Spinal cord (tissue), 9 donors: ENCODE measurements at regions not wholly inside any gene's neighbourhood (a gene's known extent, or its start where the extent isn't known, plus 50 kb on each side); places are given as distances from the start of the nearest gene placed in this dataset.

Experiments used
- DNase-seq, 6 donors: peaks; one replicate each; pipeline versions ENCODE4 v3.0.0 to v3.0.0-alpha.2; 2013 to 2015; ENCODE audit warnings: low spot score in 6 of 6, low read depth in 4 of 6
- H3K27ac ChIP-seq: one replicate; pipeline ENCODE4 v1.5.1; 2013; ENCODE audit warnings: low read depth, low read length, control low read depth
- H3K27me3 ChIP-seq: one replicate; pipeline ENCODE4 v1.6.1; 2013; ENCODE audit warnings: low read length; ENCODE audit not compliant: control insufficient read depth, insufficient read depth
- H3K36me3 ChIP-seq: one replicate; pipeline ENCODE4 v1.6.1; 2013; ENCODE audit warnings: low read length; ENCODE audit not compliant: control insufficient read depth, insufficient read depth
- H3K4me1 ChIP-seq: one replicate; pipeline ENCODE4 v1.6.1; 2013; ENCODE audit warnings: low read length; ENCODE audit not compliant: control insufficient read depth, insufficient read depth
- H3K4me3 ChIP-seq: one replicate; pipeline ENCODE4 v1.5.1; 2013; ENCODE audit warnings: low read depth, low read length, control low read depth
- H3K9me3 ChIP-seq: one replicate; pipeline ENCODE4 v1.6.1; 2013; ENCODE audit warnings: low read length; ENCODE audit not compliant: control insufficient read depth, insufficient read depth
- WGBS: methylation state at CpG from one replicate; pipeline ENCODE4 v1.1.5; 2013; ENCODE audit warnings: missing lambda C conversion rate; ENCODE audit not compliant: insufficient coverage; 5-methylcytosine and 5-hydroxymethylcytosine counted together
- donor health status: healthy.

DNA sequence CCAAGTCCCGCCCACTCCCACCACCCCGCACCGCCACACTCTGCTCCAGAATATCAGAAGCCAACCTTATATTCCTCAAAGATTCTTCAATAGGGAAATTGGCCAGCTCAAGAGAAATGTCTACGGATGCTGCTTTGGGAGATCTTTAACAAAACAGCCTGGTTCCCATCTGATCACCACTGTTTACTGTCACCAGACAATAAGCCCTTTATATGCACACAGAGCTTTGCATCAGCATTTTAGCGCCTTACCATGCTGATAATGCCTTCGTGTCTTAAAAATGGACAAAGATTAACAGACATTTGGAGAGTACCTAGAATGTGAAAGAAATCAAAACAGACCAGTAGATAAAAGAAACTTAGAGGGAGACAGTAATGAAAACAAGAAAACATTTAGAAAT lies 141.7 kb upstream of the SYT6 start:
- 70% methylated on average over 2 of the region's 6 CpGs for whole genome bisulfite sequencing
- Histone ChIP-seq H3K27me3 (no peaks in the 10 kb centered on the region), H3K36me3 (no peaks in the 10 kb centered on the region), H3K9me3 (no peaks in the 10 kb centered on the region), H3K4me3 (no peak overlapping the region), H3K4me1 (peaks cover 4% of the 10 kb centered on the region), H3K27ac (no peak overlapping the region)
- no peak for DNase-seq

DNA sequence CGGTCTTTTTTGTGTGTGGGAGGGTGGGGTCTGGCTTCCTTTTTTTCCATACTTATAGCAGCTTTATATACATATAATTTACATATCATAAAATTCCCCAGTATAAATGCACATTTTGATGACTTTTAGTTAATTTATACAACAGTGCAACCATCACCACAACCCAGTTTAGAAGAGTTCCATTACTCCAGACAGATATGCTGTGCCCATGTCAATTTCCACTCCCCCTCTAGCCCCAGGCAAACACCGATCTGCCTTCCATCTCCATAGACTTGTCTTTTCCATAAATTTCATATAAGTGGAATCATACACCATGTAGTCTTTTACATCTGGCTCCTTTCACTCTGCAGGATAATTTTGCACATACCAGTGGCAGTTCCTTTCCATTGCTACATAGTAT lies 139.2 kb upstream of the SYT6 start:
- WGBS, result 100% methylated on average over 1 of the region's 2 CpGs
- H3K36me3 ChIP-seq, result no peaks in the 10 kb centered on the region
- H3K4me3 ChIP-seq, result no peak overlapping the region
- H3K4me1 ChIP-seq, result no peaks in the 10 kb centered on the region
- no peaks in the 10 kb centered on the region for H3K9me3 ChIP-seq
- no peak overlapping the region for H3K27ac ChIP-seq
- no peaks in the 10 kb centered on the region for H3K27me3 ChIP-seq
- DNase-seq, result no peak

DNA sequence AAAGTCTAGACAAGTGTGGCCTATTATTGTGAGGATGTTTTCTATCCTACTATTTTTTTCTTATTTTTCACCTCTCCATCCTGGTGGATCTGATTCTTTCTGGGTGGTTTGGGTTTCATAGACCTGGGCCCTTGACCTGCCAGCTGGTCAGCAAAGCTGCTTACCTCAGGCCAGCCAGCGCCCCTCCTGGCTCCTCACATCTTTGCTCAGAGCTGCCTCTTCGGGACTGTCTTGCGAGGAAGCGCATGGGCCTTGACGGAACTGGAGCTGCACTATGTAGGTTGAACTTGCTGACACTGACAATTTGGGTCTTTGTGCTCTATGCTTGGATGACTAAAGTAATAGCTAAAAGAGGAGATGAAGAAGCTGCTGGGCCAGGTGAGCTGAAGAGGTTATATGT lies 138.5 kb upstream of the SYT6 start:
- Histone ChIP-seq H3K27ac (no peak overlapping the region), H3K36me3 (no peaks in the 10 kb centered on the region), H3K9me3 (no peaks in the 10 kb centered on the region), H3K4me1 (no peaks in the 10 kb centered on the region), H3K27me3 (no peaks in the 10 kb centered on the region), H3K4me3 (no peak overlapping the region)
- 89% methylated on average over 5 of the region's 5 CpGs for WGBS
- no peak for DNase-seq

DNA sequence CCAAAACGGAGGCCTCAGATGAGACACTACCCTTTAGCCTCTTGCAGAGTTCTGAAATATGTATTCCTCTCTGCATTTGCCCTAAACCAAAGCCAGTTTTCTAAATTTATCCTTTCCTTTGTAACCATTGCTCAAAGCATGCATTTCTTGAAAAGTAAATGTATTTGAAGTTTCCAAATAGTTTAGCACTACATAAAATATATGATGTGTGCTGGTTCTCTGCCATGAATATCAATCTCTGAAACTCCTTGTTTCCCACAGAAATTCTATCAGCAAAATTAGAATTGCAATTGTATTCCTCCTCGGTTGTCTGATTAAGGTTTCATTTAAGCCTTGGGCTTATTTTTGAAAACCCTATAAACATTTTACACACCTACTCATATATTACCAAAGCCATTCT lies 137.1 kb upstream of the SYT6 start:
- Histone ChIP-seq H3K27me3 (no peaks in the 10 kb centered on the region), H3K9me3 (no peaks in the 10 kb centered on the region), H3K36me3 (no peaks in the 10 kb centered on the region), H3K4me1 (no peaks in the 10 kb centered on the region), H3K27ac (no peak overlapping the region), H3K4me3 (no peak overlapping the region)
- WGBS, result no CpG with 5 or more reads among the region's 2 CpGs
- DNase-seq, result no peak

DNA sequence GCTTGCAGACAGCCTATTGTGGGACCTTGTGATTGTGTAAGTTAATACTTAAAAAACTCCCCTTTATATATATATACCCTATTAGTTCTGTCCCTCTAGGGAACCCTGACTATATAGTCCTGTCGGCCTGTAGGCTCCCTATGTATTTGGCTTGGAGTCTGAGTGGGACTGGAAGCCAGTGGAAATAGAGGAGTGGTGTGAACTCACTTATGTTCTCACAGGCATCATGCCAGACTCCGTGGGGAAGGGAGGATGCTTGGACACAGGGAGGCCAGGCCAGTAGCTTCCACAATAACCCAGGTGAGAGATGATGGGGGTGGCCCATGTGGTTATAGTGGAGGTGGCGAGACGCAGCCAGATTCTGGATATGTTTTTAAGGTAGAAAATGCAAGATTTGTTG lies 136.7 kb upstream of the SYT6 start:
- Histone ChIP-seq H3K4me1 (no peaks in the 10 kb centered on the region), H3K27me3 (no peaks in the 10 kb centered on the region), H3K4me3 (no peak overlapping the region), H3K27ac (no peak overlapping the region), H3K9me3 (no peaks in the 10 kb centered on the region), H3K36me3 (no peaks in the 10 kb centered on the region)
- WGBS, result 63% methylated on average over 1 of the region's 4 CpGs
- DNase-seq, result peak in 1 of 6 donors; percentile 30

DNA sequence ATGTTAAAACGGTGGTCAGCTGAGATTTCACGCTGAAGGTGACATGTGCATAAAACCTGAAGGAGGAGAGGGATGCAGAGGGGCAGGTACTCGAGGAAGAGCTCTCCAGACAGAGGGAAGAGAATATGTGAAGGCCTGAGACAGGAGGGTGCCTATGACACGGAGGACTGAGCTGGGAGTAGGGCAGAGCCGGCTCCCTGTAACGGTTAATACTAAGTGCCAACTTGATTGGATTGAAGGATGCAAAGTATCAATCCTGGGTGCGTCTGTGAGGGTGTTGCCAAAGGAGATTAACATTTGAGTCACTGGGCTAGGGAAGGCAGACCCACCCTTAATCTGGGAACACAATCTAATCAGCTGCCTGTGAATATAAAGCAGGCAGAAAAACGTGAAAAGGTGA lies 136.2 kb upstream of the SYT6 start:
- H3K27ac ChIP-seq, result no peak overlapping the region
- no peaks in the 10 kb centered on the region for H3K27me3 ChIP-seq
- 77% methylated on average over 7 of the region's 8 CpGs for WGBS
- no peaks in the 10 kb centered on the region for H3K9me3 ChIP-seq
- H3K4me3 ChIP-seq, result no peak overlapping the region
- no peaks in the 10 kb centered on the region for H3K36me3 ChIP-seq
- DNase-seq, result no peak
- no peaks in the 10 kb centered on the region for H3K4me1 ChIP-seq

DNA sequence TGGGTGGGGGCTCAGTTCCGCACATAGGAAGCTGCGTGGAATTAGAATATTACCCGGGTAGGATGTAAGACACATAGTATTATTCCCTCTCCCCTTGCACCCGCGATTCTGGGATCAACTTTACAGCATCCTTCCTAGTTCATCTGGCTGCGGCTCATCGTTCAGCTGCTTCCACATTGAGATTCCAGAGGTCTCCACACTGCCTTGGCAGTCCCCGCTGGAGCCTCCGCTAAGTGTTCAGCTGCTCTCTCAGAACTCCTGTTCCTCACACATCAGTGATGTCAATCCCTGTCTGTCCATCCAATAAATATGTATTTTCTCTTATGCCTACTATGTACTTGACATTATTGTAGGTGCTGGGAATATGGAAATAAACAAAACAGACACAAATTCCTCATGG lies 135.6 kb upstream of the SYT6 start:
- Histone ChIP-seq H3K27me3 (no peaks in the 10 kb centered on the region), H3K27ac (no peak overlapping the region), H3K4me1 (no peaks in the 10 kb centered on the region), H3K36me3 (no peaks in the 10 kb centered on the region), H3K9me3 (no peaks in the 10 kb centered on the region), H3K4me3 (no peak overlapping the region)
- peak in 2 of 6 donors; percentile 34 to 50 for DNase-seq
- WGBS, result 73% methylated on average over 6 of the region's 9 CpGs

DNA sequence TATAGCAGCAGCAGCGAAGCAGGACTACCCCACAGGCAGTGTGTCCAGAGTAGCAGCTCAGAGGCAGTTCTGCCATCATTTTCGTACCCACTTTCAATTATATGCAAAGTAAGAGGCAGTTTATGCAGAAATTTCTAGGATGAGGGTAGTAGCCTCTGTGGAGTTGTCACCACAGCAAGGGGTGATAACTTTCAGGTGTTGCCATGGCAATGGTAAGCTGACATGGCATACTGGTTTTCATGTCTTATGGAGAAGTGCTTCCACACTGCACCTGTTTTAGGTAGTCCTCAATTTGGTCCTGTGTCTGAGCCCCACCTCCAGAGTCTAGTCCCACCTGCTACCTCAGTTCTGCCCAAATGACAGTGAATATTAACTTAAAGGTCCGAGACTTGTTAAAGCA lies 133.3 kb upstream of the SYT6 start:
- peak in 1 of 6 donors; percentile 48 for DNase-seq
- no peak overlapping the region for H3K4me3 ChIP-seq
- H3K36me3 ChIP-seq, result no peaks in the 10 kb centered on the region
- no peak overlapping the region for H3K27ac ChIP-seq
- no peaks in the 10 kb centered on the region for H3K4me1 ChIP-seq
- no peaks in the 10 kb centered on the region for H3K27me3 ChIP-seq
- no peaks in the 10 kb centered on the region for H3K9me3 ChIP-seq
- 60% methylated on average over 1 of the region's 3 CpGs for whole genome bisulfite sequencing

DNA sequence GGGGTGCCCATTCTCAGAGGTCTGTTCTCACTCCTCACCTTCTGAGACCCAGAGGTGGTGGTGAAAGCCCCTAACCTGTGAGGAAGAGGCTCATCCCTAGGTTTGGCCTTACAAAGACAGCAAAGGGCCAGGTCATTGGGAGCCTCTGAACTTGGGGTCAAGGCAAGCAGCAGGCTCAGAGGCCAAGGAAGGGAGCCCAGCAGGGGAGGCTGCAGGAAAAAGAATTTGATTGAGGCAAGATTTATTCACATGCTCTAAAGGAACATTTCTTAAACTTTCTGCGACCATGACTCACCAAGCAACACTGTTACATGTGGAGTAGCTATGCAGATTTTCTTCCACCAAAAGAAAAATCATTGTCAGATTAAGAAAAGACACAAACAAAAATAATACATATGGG lies 132.5 kb upstream of the SYT6 start:
- WGBS, result no CpG with 5 or more reads among the region's 1 CpG

DNA sequence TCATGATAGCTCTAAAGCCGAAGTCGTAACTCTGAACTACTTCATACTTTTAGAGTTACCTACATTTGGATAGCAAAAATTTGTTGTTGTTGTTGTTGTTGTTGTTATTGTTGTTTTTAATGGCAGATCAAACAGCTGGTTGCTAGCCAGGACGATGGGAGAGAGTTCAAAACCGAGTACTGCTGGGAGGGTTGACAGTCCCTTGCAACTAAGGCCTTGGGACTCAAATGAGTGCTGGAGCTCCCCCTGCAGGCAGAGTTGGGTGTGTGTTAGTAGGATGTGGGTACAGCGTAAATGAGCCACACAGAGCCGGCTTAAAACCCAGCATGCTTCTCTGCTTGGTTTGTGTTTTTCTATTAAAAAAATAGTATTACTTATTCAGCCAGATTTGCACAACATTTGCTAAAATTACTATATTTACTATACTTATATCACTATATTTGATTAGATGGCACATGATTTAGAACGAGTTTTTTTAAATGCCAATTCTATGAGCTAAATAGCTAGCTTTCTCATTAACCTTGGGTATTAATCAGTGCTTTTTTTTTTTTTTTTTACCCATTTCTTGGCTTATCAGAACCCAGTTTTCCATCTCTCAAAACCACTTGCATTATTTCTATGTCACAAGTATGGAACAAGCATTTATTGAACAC lies 129.2 kb upstream of the SYT6 start:
- Histone ChIP-seq H3K27ac (no peak overlapping the region), H3K27me3 (no peaks in the 10 kb centered on the region), H3K4me3 (no peak overlapping the region), H3K9me3 (no peaks in the 10 kb centered on the region), H3K4me1 (no peaks in the 10 kb centered on the region), H3K36me3 (no peaks in the 10 kb centered on the region)
- WGBS, result 0% methylated on average over 2 of the region's 7 CpGs
- peak in 5 of 6 donors; percentile 70 to 95 (median 74) for DNase-seq

More for the DNA sequence above, 132.5 kb upstream of the SYT6 start:
- no peak overlapping the region for H3K27ac ChIP-seq
- H3K36me3 ChIP-seq, result no peaks in the 10 kb centered on the region
- no peaks in the 10 kb centered on the region for H3K9me3 ChIP-seq
- H3K4me1 ChIP-seq, result no peaks in the 10 kb centered on the region
- H3K4me3 ChIP-seq, result no peak overlapping the region
- DNase-seq, result no peak
- H3K27me3 ChIP-seq, result no peaks in the 10 kb centered on the region
